ENCODE measurements at regions not wholly inside any gene's neighbourhood (a gene's known extent, or its start where the extent isn't known, plus 50 kb on each side); places are given as distances from the start of the nearest gene placed in this dataset.

DNA sequence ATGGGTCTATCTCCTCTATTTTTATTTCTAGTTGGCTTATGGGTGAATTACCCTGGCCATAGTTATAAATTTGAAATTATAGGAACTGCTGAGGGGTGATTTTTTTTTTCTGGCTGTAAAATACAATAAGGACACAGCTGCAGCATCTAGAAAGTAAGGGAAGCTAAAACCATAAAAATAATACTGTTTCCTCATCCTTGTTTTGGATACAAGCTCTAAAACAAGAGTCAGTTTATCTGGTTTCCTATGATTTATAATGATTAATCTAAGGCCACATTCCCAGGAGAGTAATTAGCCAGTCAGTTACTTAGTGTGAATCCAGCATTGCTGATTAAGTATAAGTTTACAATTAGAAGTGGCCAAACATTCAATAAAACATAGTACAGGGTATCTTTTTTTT is 219.1 kb upstream of the NBEA start:
- no peak for TF ChIP-seq POLR2A (IDR thresholded peaks at IDR 0.05; ENCODE audit: low read length)
- no peak for TF ChIP-seq GATA1 (IDR thresholded peaks at IDR 0.05; ENCODE audit: low read depth, low read length)

All from erythroblast (primary cell).